Natural killer cell (primary cell): ENCODE measurements at regions not wholly inside any gene's neighbourhood (a gene's known extent, or its start where the extent isn't known, plus 50 kb on each side); places are given as distances from the start of the nearest gene placed in this dataset.

Experiments used
- ATAC-seq, 3 donors: fragments of 150-1000 bp in 2 of 3; fragments of 200-7000 bp in 1 of 3; cut with Tn5 transposase; 1 replicate in 1 of 3; 2 replicates in 2 of 3; pipeline ENCODE4 v1.10.0; 2021; ENCODE audit warnings: mild to moderate bottlenecking in 2 of 3, moderate library complexity in 2 of 3
- DNase-seq, 2 donors: peaks; one replicate each; pipeline versions ENCODE4 v3.0.0 to v3.0.0-alpha.2; 2013 to 2021; ENCODE audit warnings: mixed read lengths in 1 of 2
- H3K27ac ChIP-seq: one replicate; pipeline ENCODE4 v1.5.1; 2013; ENCODE audit warnings: mild to moderate bottlenecking, low read length
- H3K27me3 ChIP-seq: one replicate; pipeline ENCODE4 v1.6.1; 2013; ENCODE audit warnings: low read length; ENCODE audit not compliant: control insufficient read depth, insufficient read depth
- H3K36me3 ChIP-seq: one replicate; pipeline ENCODE4 v1.6.1; 2013; ENCODE audit warnings: low read length; ENCODE audit not compliant: control insufficient read depth, insufficient read depth
- H3K4me1 ChIP-seq: one replicate; pipeline ENCODE4 v1.6.1; 2013; ENCODE audit warnings: low read length; ENCODE audit not compliant: control insufficient read depth, insufficient read depth
- H3K4me3 ChIP-seq: one replicate; pipeline ENCODE4 v1.5.1; 2013; ENCODE audit warnings: low read length
- H3K9me3 ChIP-seq: one replicate; pipeline ENCODE4 v1.6.1; 2013; ENCODE audit warnings: low read length; ENCODE audit not compliant: control insufficient read depth, insufficient read depth
- H3K27ac Mint-ChIP-seq, 2 donors: one replicate each; pipeline ENCODE4 v1.8.0; 2022; ENCODE audit warnings: mild to moderate bottlenecking in 2 of 2, mixed read lengths in 2 of 2, moderate library complexity in 1 of 2
- H3K27me3 Mint-ChIP-seq, 2 donors: one replicate each; pipeline ENCODE4 v1.8.0; 2022; ENCODE audit warnings: low read depth in 2 of 2, mixed read lengths in 2 of 2
- H3K36me3 Mint-ChIP-seq: one replicate; pipeline ENCODE4 v1.8.0; 2022; ENCODE audit warnings: mixed read lengths
- H3K4me1 Mint-ChIP-seq, 2 donors: one replicate each; pipeline ENCODE4 v1.8.0; 2022; ENCODE audit warnings: mixed read lengths in 2 of 2
- H3K4me3 Mint-ChIP-seq: one replicate; pipeline ENCODE4 v1.8.0; 2022; ENCODE audit warnings: mild to moderate bottlenecking, moderate library complexity, mixed read lengths
- H3K9me3 Mint-ChIP-seq, 2 donors: one replicate each; pipeline ENCODE4 v1.8.0; 2022; ENCODE audit warnings: mixed read lengths in 2 of 2
- CTCF ChIP-seq: fragments of 200-600 bp; IDR thresholded peaks from one replicate; pipeline ENCODE4 v1.8.0; 2022; ENCODE audit warnings: antibody characterized with exemption
- WGBS: methylation state at CpG from one replicate; pipeline ENCODE4 v1.1.7; 2013; ENCODE audit warnings: missing lambda C conversion rate; ENCODE audit not compliant: insufficient coverage; 5-methylcytosine and 5-hydroxymethylcytosine counted together
- intact Hi-C: fragments of 100-400 bp; cut with micrococcal nuclease; formaldehyde crosslinking; loops from one replicate; pipeline ENCODE4 v1.14.2; 2022

DNA sequence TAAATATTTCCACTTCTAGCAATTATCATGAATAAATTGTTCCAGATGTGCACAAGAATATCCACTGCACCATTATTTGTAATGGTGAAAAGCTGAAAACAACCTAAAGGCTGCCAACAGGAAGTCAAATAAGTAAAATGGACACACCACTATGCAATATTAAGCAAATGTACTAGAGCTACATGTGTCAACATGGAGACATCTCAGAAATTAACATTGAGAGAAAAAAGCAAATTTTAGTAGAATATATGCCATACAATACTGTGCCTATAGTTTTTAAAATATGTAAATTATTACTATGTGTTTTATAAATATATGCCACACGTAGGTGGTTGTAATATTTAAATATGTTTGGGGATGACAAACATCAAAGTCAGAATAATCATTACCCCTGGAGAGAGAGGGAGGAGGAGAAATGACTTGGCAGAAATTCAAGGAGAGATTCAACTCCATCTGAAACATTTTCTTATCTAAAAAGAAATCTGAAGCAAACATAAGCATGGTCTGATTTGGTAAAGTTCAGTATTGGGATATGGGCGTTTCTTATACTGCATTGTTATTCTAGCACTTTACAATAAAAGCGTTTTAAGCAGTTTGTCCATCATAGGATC is 475.5 kb downstream of the QKI start:
- H3K4me1 ChIP-seq, result no peaks in the 10 kb centered on the region
- Mint-ChIP-seq H3K4me1 (peaks cover 8 to 9% of the 10 kb centered on the region in 2 donors), H3K36me3 (peaks cover 12% of the 10 kb centered on the region), H3K4me3 (no peak overlapping the region), H3K9me3 (peaks cover 0 to 2% of the 10 kb centered on the region in 2 donors), H3K27me3 (peaks cover 7 to 45% of the 10 kb centered on the region in 2 donors), H3K27ac (no peak overlapping the region)
- intact Hi-C loops, result no loop called here
- ATAC-seq, result no peak
- H3K27ac ChIP-seq, result no peak overlapping the region
- no peaks in the 10 kb centered on the region for H3K36me3 ChIP-seq
- H3K27me3 ChIP-seq, result peaks cover 2% of the 10 kb centered on the region
- 88% methylated on average over 2 of the region's 3 CpGs for WGBS
- TF ChIP-seq CTCF, result no peak
- no peak overlapping the region for H3K4me3 ChIP-seq
- no peak for DNase-seq
- H3K9me3 ChIP-seq, result no peaks in the 10 kb centered on the region

GRCh38 chr6:163888030-163888819 is 473.7 kb downstream of the QKI start:
- Mint-ChIP-seq H3K27me3 (peaks cover 20 to 63% of the 10 kb centered on the region in 2 donors), H3K36me3 (peaks cover 12% of the 10 kb centered on the region), H3K9me3 (peaks cover 0 to 4% of the 10 kb centered on the region in 2 donors), H3K27ac (no peak overlapping the region), H3K4me3 (no peak overlapping the region), H3K4me1 (peaks cover 8 to 9% of the 10 kb centered on the region in 2 donors)
- H3K27me3 ChIP-seq, result peaks cover 2% of the 10 kb centered on the region
- H3K27ac ChIP-seq, result no peak overlapping the region
- no peaks in the 10 kb centered on the region for H3K9me3 ChIP-seq
- TF ChIP-seq CTCF, result no peak
- WGBS, result 100% methylated on average over 1 of the region's 2 CpGs
- no peak overlapping the region for H3K4me3 ChIP-seq
- H3K4me1 ChIP-seq, result no peaks in the 10 kb centered on the region
- H3K36me3 ChIP-seq, result no peaks in the 10 kb centered on the region
- intact Hi-C loops, result no loop called here
- DNase-seq (no peak), ATAC-seq (no peak)

- no peak overlapping the region for H3K27ac Mint-ChIP-seq
- H3K27me3 ChIP-seq, result peaks cover 5% of the 10 kb centered on the region
- H3K4me3 ChIP-seq, result no peak overlapping the region
- no peak overlapping the region for H3K27ac ChIP-seq
- H3K9me3 Mint-ChIP-seq, result peaks cover 0 to 9% of the 10 kb centered on the region in 2 donors
- DNase-seq, result no peak
- H3K4me1 Mint-ChIP-seq, result peaks cover 8 to 9% of the 10 kb centered on the region in 2 donors
- H3K27me3 Mint-ChIP-seq, result peaks cover 28 to 75% of the 10 kb centered on the region in 2 donors
- no peak for ATAC-seq
- H3K9me3 ChIP-seq, result no peaks in the 10 kb centered on the region
- WGBS, result 94% methylated on average over 1 of the region's 1 CpG
- peaks cover 18% of the 10 kb centered on the region for H3K36me3 Mint-ChIP-seq
- intact Hi-C loops, result no loop called here
- no peak for TF ChIP-seq CTCF
- no peaks in the 10 kb centered on the region for H3K36me3 ChIP-seq
- no peak overlapping the region for H3K4me3 Mint-ChIP-seq
- no peaks in the 10 kb centered on the region for H3K4me1 ChIP-seq
Measured at GRCh38 chr6:163886428-163886827, 471.9 kb downstream of the QKI start.
